ENCODE measurements at regions not wholly inside any gene's neighbourhood (a gene's known extent, or its start where the extent isn't known, plus 50 kb on each side); places are given as distances from the start of the nearest gene placed in this dataset.

GRCh38 chr18:43720041-43720440 is 442.8 kb upstream of the SYT4 start:
- TF ChIP-seq CTCF (IDR thresholded peaks at IDR 0.05; ENCODE audit: insufficient read depth, low read length, poor library complexity, severe bottlenecking), result no peak
- TF ChIP-seq EZH2phosphoT487 (conservative IDR thresholded peaks at IDR 0.05; ENCODE audit: low read length), result no peak

Measured in SU-DHL-6 (cell line).